NOMO-1 treated with DMSO at 0.1 percent for 48 hours (cell line): ENCODE measurements at regions not wholly inside any gene's neighbourhood (a gene's known extent, or its start where the extent isn't known, plus 50 kb on each side); places are given as distances from the start of the nearest gene placed in this dataset.

Experiments
- DNase-seq: peaks from one replicate; lab custom pipeline; 2025; ENCODE audit not compliant: unreplicated experiment; lab: John Stamatoyannopoulos, UW

DNA sequence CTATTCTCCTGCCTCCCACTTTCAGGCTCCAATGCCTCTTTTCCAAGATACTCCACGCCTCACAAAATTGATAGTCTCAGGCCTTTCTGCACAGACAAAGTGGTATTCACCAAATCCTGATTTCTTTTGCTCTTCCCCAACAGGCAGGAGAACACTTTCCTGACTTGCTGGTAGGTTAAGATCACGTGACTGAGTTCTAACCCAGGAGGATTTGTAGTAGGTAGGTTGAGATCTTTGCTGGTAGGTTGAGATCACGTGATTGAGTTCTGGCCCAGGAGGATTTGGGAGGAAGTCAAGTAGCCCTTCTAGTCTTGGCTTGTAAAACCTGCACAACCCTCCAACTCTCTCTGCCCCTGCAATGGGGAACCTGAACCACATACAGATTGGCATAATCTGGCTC is 741.5 kb downstream of the TYW1 start:
- no peak for DNase-seq

DNA sequence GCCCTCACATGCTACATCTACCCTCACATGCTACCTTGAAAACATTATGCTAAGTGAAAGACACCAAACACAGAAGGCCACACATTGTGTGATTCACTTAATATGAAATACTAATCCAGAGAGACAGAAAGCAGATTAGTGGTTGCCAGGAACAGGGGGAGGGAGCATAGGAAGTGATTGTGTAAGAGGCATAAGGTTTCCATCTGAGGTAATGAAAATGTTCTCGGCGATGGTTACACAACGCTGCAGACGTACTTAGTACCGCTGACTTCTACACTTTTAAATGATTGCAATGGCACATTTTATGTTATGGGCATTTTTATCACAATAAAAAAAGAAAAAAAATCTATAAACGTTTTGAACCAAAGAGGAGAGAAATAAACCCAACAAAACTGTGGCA is 742.3 kb downstream of the TYW1 start:
- DNase-seq = no peak

DNA sequence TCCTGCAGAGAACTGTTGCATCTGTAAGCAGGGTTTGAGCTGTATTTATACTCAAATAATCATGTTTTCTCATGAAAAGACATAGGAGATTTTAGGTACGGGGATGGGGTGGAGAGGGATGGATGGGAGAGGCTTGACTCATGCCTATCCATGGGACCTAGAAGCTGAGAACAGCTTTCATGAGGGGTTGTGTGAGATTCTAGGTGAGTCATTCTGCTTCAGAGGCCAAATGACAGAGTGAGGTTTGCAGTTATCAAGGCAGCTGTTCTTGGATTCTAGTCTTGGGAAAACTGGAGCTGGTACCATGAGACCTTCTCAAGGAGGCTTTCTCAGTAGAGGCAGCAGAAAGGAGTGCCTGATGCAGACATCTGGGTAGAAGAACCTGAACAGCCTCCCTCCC is 746.9 kb downstream of the TYW1 start:
- no peak for DNase-seq

DNA sequence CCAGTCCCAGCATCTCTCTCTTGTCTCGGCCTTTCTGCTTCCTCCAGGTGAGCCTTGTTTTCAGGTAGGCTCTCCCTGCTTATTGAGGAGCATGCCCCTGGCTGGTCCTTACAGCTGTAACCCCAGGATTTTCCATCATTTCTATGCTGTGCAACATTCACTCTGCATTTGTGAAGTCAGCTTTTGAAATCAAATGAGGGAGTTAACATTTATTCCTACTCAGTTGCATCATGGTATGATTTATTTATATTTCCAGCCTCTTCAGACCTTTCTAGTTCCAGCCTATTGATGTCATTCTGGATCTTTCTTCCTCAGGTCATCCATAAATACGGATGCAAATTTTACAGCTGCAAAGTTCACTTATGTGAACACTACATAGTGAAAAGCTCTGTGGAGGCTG is 755.6 kb downstream of the TYW1 start:
- no peak for DNase-seq

DNA sequence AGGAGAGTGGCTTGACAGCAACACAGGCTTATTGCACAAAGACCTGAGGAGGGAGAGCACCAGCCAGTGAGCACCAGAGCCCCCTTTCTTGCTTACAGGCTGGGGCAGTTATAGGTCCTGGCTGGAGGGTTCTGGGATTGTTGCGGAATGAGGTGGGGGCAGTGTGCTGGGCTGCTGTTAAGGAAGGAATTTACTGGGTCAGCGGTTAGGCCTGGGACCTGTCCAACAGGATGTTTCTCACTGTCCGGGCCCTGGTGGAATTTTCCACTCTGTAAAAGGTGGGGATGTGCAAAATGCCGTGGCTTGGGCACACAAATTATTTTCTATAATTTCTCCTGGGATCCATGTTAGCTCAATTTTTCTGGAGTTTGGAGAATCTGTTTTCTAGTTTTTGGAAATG is 757.3 kb downstream of the TYW1 start:
- no peak for DNase-seq

DNA sequence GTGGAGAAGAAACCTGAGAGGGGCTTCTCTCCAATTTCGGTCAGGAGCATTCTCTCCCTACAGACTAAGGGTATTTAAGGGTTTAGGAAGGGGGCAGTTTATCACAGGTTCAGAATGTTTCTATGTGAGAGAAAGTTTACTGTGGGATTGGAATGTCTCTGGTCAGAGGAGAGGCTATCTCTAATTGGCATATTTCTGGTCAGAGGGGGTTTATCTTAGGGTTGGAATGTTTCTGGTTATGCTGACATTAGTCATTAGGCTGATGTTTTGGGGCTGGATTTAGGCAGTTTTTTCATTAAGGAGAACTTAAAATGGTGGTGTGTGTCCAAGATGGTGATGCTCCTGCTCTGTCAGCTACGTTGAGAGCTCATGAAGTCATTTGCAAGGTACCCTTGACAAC is 758.0 kb downstream of the TYW1 start:
- no peak for DNase-seq

DNA sequence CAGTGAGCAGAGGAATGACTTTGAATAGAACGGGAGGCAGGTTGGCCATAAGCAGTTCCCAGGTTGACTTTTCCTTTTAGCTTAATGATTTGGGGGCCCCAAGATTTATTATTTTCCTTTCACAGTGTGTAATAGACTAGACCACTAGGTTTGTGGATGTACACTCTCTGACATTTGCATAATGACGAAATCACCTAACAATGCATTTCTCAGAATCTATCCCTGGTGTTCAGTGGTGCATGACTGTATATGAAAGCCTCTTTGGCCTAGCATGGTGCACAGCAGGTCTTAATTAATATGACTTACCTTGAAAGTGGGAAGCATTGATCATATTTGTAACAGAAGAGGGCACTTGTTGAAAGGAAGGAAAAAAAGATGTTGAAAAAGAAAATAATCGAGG is 761.9 kb downstream of the TYW1 start:
- no peak for DNase-seq

DNA sequence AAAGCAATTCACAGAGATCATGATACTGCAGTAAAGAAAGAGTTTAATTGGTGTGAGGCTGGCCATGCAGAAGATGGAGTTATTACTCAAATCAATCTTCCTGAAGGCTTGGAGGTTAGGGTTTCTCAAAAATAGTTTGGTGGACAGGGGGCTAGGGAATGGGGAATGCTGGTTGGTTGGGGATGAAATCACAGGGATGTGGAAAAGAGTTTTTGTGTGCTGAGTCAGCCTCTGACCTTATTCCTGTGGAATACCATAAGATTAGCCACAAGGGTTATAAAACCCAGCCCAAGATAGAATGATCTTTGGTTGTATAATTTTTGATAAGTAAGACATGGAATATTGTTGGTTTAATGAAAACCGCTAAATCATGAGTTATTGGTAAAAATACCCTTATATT is 764.3 kb downstream of the TYW1 start:
- no peak for DNase-seq

DNA sequence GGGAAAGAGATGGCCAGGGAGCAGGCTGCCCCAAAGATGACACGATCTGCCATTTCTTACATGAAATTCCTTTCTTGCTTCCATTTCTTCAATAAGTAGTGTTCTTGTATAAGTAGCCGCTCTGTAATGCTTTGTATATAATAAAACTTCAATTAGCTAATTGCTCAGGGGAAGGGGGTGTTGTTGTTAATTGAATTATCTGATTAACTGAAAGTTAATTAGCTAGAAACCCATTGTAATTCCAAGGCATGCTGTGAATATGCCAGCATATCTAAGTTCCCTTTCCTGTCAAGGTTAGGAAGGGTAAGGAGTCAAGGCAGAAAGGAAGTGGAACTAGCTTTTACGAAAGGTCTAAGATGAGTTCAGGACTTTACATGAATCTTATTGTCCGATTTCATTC is 765.9 kb downstream of the TYW1 start:
- no peak for DNase-seq

DNA sequence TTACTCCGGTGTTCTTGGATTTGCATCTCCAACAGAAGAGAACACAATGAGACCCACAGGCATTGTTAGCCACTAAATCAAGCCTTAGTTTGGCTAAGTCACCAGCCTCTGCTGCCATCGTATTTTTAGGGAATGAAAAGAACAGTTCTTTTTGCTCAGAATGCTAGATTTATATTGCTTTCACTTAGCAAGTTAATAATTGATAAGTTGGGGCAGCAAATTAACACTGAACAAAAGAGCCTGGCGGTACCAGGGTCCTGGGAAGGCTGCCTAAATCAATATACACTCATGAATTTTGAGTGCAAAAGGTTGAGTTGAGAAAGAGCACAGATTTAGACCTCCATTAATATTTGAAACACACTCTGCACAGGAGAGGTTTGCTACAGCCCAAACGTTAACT is 767.7 kb downstream of the TYW1 start:
- DNase-seq = no peak

DNA sequence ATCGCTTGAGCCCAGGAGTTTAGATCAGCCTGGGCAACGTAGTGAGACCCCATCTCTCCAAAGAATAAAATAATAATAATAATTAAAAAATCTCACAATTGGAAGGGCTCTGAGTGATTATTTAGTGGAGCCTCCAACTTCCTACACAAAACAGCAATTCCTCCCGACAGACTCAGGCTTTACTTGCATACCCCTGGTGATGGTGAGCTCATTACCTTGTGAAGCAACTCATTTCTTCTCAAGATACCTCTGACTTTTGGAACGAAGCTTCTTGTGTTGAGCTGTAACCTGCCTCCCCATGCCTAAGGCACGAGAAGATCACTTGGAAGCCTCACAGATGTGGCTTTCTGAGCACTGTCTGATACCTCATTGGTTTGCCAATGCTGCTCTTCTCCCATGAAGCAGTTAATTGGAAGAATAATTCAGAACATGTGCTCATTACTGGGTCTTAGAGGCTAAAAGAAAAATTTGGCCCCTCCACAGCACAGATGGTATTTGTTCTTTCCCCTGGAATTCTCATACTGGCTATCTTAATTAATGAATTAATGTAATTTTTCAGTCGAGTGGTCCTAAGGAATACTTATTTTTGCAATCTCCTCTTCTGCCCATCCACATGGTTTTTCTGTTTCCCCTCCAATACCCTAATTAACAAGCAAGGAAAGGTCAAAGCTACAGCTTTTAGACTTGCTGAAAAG is 769.0 kb downstream of the TYW1 start:
- no peak for DNase-seq

DNA sequence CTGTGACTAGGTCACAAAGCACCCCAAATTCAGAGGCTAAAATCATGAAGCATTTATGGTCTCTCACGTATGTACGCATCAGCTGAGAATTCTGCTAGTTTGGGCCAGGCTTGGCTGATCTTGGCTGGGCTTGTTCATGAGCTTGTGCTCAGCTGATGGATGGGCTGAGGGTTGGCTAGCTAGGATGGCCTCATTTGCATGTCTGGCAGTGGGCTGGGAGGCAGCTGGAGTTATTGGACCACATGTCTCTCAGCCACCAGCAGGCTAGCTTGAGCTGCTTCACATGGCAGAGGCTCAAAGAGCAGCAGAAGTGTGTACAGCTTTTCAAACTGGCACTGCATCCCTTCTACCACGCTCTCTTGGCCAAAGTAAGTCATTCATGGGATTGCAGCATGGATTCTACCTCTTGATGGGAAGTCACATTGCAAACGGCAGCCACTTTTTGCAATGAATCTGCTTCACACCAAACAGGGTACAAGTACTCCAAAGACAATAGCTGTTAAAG is 770.3 kb downstream of the TYW1 start:
- DNase-seq = no peak

DNA sequence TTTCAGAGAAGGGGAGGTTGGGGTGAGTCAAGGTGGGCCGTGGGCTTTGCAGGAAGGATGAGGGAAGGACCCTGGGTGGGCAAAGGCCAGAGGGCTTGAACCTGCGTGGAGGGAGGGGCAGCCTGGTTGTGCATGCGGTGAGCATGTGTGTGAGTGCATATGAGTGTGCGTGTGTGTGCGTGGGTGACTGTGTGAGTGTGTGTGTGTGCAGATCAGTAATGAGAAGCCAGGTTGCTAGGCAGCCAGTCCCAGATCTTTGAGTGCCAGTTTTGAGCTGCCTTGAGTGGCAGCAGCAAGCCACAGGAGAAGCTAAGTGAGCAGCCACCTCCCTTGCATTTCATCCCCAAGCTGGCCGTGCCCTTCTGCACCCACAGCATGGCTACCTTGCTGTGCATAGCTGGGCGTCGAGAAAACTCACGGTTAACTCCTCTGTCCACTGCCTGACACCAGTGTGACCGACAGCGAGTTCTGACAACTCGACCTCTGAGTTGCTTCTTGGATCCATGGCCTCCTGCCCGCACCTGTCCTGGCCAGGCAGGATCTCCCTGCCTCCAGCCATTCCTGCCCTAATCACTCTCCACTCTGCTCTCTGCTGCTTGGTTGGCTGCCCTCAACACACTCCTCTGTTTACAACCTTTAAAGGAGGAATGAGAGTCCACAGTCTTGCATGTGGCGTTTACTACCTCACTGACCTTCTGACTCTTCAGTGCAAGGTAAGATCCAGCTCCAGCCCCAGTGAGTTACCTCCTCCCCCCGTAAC is 775.4 kb downstream of the TYW1 start:
- DNase-seq = no peak

DNA sequence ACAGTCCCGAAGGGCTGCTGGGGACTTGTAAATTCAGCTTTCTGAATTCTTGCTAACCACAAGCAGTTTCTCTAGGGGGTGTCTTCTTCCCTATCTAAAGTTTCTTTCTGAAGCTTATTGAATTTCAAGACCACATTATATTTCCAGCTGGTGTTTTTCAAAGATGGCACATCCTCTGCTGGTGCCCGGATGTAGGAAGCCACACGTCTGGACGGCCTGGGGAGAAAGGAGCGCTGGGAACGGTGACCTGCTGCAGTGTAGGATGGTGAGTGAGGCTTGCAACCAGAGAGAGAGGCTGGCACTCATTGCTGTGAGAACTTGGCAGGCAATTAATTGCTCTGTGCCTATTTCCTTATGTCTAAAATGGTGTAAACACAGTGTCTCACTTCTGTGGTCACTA is 776.4 kb downstream of the TYW1 start:
- DNase-seq = no peak

DNA sequence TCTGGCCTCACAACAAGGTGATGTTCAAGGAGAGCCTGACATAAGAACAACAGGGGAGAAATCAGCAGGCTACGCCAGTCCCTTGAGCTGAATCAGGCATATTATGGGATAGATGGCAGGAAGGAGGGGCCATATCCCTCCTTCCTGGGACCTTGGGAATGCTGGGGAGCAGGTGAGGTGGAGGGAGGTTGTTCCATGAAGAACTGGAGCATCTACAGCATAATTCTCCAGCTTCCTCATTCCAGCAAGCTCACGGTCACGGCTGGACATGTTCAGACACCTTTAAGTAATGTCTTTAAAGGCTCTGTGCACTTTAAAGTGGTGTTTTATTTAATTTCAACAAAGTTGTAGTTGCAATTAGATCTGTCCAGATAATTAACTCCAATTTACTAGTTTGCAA is 780.5 kb downstream of the TYW1 start:
- DNase-seq = no peak

DNA sequence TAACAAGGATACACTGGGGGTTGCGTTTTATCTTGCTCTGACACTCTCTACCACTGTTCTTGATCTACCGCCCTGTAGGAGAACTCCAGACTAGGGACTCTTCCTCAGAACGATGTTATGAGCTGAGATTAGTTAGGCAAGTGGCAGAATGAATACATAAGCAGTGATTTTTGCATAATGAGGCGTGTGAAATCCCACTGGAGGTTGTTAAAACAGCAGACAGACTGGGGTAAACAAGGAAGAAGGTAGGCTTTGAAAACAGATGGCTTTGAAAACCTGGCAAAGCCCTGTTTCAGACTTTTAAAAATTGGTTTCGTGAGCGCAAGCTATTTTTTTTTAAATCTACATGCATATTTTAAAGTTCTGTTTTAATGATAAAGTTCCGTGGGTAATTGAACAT is 785.2 kb downstream of the TYW1 start:
- DNase-seq = no peak

DNA sequence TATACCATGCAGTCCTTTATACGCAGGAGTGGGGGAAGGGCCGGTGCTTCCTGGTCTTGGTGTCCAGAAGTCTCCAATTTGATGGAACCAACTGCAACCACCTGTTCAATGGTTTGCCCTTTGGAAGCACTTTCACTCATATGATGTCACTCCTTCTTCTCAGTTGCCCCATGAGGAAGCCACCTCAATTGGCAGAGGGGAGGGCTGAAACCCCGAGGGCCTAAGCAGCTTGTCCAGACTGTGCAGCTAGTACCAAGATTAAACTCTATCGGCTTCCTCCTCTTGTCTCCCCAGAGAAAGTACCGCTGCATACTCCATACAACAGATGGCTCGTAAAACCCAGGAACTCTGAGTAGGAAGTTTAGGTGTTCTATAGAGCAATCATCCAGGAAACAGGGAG is 789.4 kb downstream of the TYW1 start:
- DNase-seq = no peak

DNA sequence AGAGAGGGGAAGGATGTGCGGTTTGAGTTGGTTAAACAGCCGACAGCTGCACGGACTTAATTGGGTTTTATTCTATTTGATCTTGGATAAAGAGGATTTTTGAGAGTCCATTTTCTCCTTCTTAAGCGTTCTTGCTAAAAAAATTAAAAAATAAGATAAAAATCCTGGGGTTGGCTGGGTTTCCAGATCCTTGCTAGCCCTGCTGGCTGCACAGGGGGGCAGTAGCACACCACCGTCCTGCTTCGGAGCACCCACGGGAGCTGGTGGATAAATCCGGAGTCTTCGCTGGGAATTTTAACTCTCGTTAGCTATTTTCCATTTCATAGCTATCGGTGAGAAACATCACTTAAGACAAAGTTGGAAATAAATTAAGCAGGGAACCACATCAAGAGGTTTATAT is 792.0 kb downstream of the TYW1 start:
- no peak for DNase-seq

DNA sequence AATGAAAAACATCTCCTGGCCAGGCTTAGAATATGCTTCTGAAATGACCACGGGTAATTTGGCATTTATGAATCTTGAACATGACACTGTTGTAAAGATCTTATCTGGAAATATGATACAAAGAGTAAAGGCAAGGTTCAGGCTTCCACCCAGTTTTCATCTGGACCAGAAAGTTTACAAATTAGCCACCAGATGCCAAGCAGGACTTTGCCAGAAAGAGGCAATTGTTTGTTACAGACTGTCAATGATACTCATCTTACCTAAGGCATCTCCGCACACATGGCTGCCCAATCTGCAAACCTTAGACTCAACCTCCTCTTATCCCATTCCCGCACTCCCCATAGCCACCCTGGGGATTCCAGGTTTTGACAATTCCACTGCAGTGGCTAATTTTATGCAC is 795.3 kb downstream of the TYW1 start:
- DNase-seq = no peak

DNA sequence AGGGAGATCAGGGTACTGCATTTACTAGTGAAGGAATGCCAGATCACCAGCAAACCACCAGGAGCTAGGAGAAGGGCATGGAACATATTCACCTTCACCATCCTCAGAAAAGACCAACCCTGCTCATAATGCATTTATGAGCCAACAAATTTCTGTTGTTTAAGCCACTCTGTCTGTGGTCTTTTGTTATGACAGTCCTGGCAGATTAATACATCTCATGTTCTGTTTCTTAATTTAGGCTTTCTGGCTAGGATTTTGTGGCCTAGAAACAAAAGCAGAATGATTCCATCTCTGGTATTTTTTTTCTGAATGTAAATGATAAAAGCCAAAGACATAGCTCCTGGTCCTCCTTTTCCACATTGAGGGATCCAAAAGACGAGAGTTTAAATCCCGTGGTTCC is 797.9 kb downstream of the TYW1 start:
- DNase-seq = no peak

DNA sequence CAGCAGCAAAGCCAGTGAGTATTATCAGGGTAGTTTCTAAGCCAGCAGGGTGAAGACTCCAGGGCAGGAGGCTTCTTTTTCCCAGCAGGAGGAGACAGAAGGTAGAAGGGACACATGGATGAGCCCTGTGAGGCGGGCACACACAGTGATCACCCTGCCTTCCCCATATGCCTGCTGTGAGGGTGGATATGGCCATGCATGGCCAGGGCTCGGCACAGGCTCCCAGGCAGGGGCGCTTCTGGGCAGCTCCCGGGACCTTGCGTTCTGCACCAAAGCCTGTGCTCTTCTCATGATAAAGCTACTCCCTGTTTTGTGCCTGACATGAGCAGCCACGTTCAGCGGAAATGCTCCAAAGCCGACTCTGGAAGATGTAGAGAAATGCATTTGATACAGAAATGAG is 807.2 kb downstream of the TYW1 start:
- DNase-seq = no peak

DNA sequence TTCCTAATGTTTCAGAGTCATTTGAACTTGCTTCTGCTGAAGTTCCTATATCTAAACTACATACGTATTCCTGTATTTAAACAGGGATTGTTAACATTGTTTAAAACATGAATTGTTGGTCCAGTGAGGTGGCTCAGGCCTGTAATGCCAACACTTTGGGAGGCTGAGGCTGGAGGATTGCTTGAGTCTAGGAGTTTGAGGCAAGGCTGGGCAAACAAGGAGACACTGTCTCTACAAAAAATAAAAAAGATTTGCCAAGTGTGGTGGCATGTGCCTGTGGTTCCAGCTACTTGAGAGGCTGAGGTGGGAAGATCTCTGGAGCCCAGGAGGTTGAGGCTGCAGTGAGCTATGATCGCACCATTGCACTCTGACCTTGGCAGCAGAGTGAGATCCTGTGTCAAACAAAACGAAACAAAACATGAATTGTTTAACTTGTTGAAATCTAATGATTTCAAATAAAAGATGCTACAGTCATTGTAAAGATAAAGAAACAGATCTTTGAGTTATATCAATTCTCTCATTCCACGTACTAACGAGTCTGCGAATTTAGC is 809.4 kb downstream of the TYW1 start:
- no peak for DNase-seq
